NB4 (cell line): ENCODE measurements at regions not wholly inside any gene's neighbourhood (a gene's known extent, or its start where the extent isn't known, plus 50 kb on each side); places are given as distances from the start of the nearest gene placed in this dataset.

ENCODE experiments used
- CTCF ChIP-seq: IDR thresholded peaks from one replicate; pipeline ENCODE4 v1.5.1; 2012; ENCODE audit warnings: low read depth, low read length
- MAX ChIP-seq: IDR thresholded peaks from 2 replicates; pipeline ENCODE4 v1.6.1; 2011; ENCODE audit warnings: low read depth, low read length
- MYC ChIP-seq: IDR thresholded peaks from 2 replicates; pipeline ENCODE4 v1.6.1; 2011; ENCODE audit warnings: low read depth, low read length
- POLR2A ChIP-seq: IDR thresholded peaks from 2 replicates; pipeline ENCODE4 v1.6.1; 2011; ENCODE audit warnings: mild to moderate bottlenecking; ENCODE audit not compliant: insufficient read length; ENCODE audit errors: extremely low read depth

- TF ChIP-seq CTCF (no peak), MAX (no peak), MYC (no peak), POLR2A (no peak)
These were observed 128.0 kb upstream of the CRBN start for GRCh38 chr3:3307491-3307890.
